T follicular helper cell (primary cell): ENCODE measurements at regions not wholly inside any gene's neighbourhood (a gene's known extent, or its start where the extent isn't known, plus 50 kb on each side); places are given as distances from the start of the nearest gene placed in this dataset.

Source experiments
- DNase-seq: peaks from one replicate; pipeline ENCODE4 v3.0.0-alpha.2; 2020; ENCODE audit warnings: low read depth

GRCh38 chr13:40191186-40191980 is 475.1 kb downstream of the FOXO1 start:
- no peak for DNase-seq

GRCh38 chr13:40192452-40192851 is 474.0 kb downstream of the FOXO1 start:
- DNase-seq, result no peak

- DNase-seq, result no peak
Measured at GRCh38 chr13:40192858-40193257, 473.6 kb downstream of the FOXO1 start.

- no peak for DNase-seq
Measured at GRCh38 chr13:40193286-40194223, 472.9 kb downstream of the FOXO1 start.

GRCh38 chr13:40194224-40194806 is 472.1 kb downstream of the FOXO1 start:
- no peak for DNase-seq

GRCh38 chr13:40197049-40197448 is 469.4 kb downstream of the FOXO1 start:
- no peak for DNase-seq

GRCh38 chr13:40197936-40198595 is 468.4 kb downstream of the FOXO1 start:
- no peak for DNase-seq

GRCh38 chr13:40200273-40200978 is 466.0 kb downstream of the FOXO1 start:
- DNase-seq, result no peak

- DNase-seq, result no peak
Measured at GRCh38 chr13:40204246-40204645, 462.2 kb downstream of the FOXO1 start.

GRCh38 chr13:40205771-40206240 is 460.6 kb downstream of the FOXO1 start:
- no peak for DNase-seq

GRCh38 chr13:40206241-40207000 is 460.0 kb downstream of the FOXO1 start:
- no peak for DNase-seq

GRCh38 chr13:40207001-40207478 is 459.4 kb downstream of the FOXO1 start:
- DNase-seq, result no peak

GRCh38 chr13:40208517-40208916 is 457.9 kb downstream of the FOXO1 start:
- no peak for DNase-seq

- DNase-seq, result no peak
Measured at GRCh38 chr13:40210865-40211585, 455.4 kb downstream of the FOXO1 start.

GRCh38 chr13:40211586-40211968 is 454.9 kb downstream of the FOXO1 start:
- DNase-seq, result no peak

- no peak for DNase-seq
Measured at GRCh38 chr13:40213779-40214178, 452.7 kb downstream of the FOXO1 start.

GRCh38 chr13:40215311-40215710 is 451.1 kb downstream of the FOXO1 start:
- no peak for DNase-seq

- DNase-seq, result no peak
Measured at GRCh38 chr13:40215747-40216146, 450.7 kb downstream of the FOXO1 start.

GRCh38 chr13:40217675-40218074 is 448.8 kb downstream of the FOXO1 start:
- DNase-seq, result no peak
